Right atrium auricular region (tissue), 2 donors: ENCODE measurements at regions not wholly inside any gene's neighbourhood (a gene's known extent, or its start where the extent isn't known, plus 50 kb on each side); places are given as distances from the start of the nearest gene placed in this dataset.

Experiments
- DNase-seq: peaks from one replicate; pipeline ENCODE4 v3.0.0-alpha.2; 2019; ENCODE audit warnings: low spot score
- H3K27ac ChIP-seq, 2 donors: fragments of 200-600 bp; sonication (generic); 1 replicate in 1 of 2; 2 replicates in 1 of 2; pipeline ENCODE4 v1.5.1; 2016 to 2019
- H3K27me3 ChIP-seq, 2 donors: fragments of 200-600 bp; sonication (generic); one replicate each; pipeline versions ENCODE4 v1.5.1 to v1.6.0; 2017 to 2019
- H3K36me3 ChIP-seq: fragments of 200-600 bp; sonication (generic); one replicate; pipeline ENCODE4 v1.5.1; 2016
- H3K4me1 ChIP-seq, 2 donors: fragments of 200-600 bp; sonication (generic); one replicate each; pipeline versions ENCODE4 v1.5.1 to v1.6.0; 2017 to 2019
- H3K4me3 ChIP-seq, 2 donors: fragments of 200-600 bp; sonication (generic); 1 replicate in 1 of 2; 2 replicates in 1 of 2; pipeline ENCODE4 v1.5.1; 2017 to 2019; ENCODE audit warnings: mild to moderate bottlenecking in 1 of 2, moderate library complexity in 1 of 2
- H3K9me3 ChIP-seq, 2 donors: fragments of 200-600 bp; sonication (generic); one replicate each; pipeline ENCODE4 v1.5.1; 2019
- TF ChIP-seq, protein P1 (sequence below), 2 donors: fragments of 200-600 bp; sonication (generic); IDR thresholded peaks; one replicate each; pipeline ENCODE4 v1.5.1; 2019; ENCODE audit warnings: antibody characterized with exemption in 2 of 2

DNA sequence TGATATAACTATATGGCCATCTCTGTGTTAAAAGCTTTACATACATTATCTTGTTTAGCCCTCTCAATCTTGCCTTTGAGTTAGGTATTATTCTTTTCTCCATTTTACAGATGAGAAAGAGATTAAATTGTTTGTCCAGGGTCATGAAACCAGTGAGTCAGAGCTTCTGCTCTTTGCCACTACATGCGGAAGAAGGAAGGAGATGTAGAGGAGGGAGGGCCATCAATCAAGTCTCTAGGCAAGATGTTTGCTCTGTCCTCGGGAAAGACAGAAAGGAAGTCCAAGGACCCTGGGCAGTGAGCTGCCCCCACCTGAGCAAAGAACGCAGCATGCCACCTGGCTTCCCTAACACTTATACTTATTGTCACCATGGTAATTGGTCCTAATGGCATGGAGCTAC lies 133.7 kb upstream of the IL1RAPL2 start:
- Histone ChIP-seq H3K27ac (no peak overlapping the region), H3K9me3 (no peaks in the 10 kb centered on the region), H3K36me3 (no peaks in the 10 kb centered on the region), H3K4me1 (no peaks in the 10 kb centered on the region), H3K4me3 (no peak overlapping the region), H3K27me3 (no peaks in the 10 kb centered on the region)
- DNase-seq = no peak
- TF ChIP-seq, protein P1, sequence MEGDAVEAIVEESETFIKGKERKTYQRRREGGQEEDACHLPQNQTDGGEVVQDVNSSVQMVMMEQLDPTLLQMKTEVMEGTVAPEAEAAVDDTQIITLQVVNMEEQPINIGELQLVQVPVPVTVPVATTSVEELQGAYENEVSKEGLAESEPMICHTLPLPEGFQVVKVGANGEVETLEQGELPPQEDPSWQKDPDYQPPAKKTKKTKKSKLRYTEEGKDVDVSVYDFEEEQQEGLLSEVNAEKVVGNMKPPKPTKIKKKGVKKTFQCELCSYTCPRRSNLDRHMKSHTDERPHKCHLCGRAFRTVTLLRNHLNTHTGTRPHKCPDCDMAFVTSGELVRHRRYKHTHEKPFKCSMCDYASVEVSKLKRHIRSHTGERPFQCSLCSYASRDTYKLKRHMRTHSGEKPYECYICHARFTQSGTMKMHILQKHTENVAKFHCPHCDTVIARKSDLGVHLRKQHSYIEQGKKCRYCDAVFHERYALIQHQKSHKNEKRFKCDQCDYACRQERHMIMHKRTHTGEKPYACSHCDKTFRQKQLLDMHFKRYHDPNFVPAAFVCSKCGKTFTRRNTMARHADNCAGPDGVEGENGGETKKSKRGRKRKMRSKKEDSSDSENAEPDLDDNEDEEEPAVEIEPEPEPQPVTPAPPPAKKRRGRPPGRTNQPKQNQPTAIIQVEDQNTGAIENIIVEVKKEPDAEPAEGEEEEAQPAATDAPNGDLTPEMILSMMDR (IDR thresholded peaks at IDR 0.05) = no peak

DNA sequence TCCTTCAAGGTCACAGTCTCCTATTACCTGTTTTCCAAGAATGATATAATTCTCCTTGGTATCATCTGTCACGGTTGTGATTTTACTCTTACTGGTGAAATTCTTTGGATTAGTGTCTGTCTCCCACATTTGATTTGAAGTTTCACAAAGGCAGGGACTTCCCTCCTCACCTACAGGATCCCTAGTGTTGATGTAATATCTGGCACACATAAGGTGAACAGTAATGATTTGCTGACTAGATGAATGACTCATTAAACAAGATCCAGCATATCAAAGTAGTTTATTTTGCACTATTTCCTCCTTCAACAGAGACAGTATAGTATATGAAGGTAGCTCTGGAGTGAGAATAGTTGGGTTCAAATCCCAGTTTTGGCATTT lies 135.3 kb upstream of the IL1RAPL2 start:
- H3K27me3 ChIP-seq = no peaks in the 10 kb centered on the region
- TF ChIP-seq, protein P1 (IDR thresholded peaks at IDR 0.05) = no peak

DNA sequence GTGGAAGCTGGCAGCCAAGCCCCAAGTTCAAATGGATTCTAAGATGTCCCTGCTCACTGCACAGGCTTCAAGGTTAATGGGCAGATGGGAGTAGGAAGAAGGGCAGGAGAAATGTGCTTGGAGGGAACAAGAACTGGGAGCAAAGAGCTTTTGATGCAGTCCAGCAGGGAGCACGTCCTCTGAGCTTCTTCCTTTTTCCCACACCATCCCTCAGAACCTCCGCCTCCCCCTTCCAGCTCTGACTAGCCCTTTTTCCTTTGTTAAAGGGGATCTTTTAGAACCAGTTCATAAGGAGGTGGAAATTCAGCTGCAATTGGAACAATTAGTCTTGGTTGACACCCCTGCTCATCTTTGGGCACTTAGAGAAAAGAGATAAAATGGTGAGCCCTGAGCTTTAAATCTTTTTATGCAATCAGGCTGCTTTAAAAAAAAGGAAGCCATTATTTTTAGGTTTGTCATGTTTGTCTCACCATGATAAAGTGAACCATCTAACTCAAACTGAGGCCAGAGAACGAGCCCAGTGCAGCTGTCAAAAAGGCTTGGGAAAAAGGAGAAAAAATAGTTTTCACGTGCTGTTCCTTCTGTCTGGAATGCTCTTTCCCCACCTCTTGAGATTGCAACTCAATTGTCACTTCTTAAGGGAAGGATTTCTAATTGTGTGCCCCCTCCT lies 135.8 kb upstream of the IL1RAPL2 start:
- Histone ChIP-seq H3K36me3 (no peaks in the 10 kb centered on the region), H3K9me3 (no peaks in the 10 kb centered on the region), H3K4me3 (no peak overlapping the region), H3K27me3 (no peaks in the 10 kb centered on the region), H3K27ac (no peak overlapping the region), H3K4me1 (no peaks in the 10 kb centered on the region)
- no peak for DNase-seq
- TF ChIP-seq, protein P1 (IDR thresholded peaks at IDR 0.05) = no peak

More for the DNA sequence above, 135.3 kb upstream of the IL1RAPL2 start:
- H3K36me3 ChIP-seq = no peaks in the 10 kb centered on the region
- H3K4me1 ChIP-seq = no peaks in the 10 kb centered on the region
- no peak overlapping the region for H3K4me3 ChIP-seq
- no peak overlapping the region for H3K27ac ChIP-seq
- H3K9me3 ChIP-seq = no peaks in the 10 kb centered on the region
- no peak for DNase-seq

DNA sequence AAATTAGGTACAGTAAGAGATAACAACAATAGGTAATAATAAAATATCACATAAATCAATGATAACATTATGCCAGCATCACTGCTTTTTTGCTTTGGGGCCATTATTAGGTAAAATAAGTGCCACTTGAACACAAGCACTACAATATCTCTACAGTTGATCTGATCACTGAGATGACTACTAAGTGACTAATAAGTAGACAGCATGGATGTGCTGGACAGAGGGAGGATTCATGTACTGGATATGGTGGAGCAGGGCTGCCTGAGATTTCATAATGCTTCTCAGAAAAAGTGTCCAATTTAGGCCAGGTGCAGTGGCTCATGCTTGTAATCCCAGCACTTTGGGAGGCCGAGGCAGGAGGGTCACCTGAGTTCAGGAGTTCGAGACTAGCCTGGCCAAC lies 137.8 kb upstream of the IL1RAPL2 start:
- Histone ChIP-seq H3K27me3 (no peaks in the 10 kb centered on the region), H3K4me3 (no peak overlapping the region), H3K9me3 (no peaks in the 10 kb centered on the region), H3K36me3 (no peaks in the 10 kb centered on the region), H3K27ac (no peak overlapping the region), H3K4me1 (no peaks in the 10 kb centered on the region)
- DNase-seq = no peak
- TF ChIP-seq, protein P1 (IDR thresholded peaks at IDR 0.05) = no peak

DNA sequence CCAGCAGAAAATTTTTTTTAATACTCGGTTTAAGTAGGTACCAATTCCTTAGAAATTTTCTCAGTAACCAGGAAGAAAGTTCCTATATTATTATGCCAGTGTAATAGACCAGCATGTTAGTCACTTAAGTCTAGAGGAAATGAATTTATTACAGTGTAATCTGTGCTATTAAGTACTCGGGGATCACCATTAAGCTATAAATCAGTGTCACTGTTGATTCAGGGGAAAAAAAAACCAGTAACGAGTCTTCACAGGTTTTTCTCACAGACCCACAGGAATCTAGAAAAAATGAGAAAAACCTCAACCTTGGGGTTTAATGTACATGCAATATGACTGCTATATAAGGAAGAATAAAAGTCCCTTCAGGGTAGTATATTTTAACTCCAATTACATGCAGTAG lies 138.3 kb upstream of the IL1RAPL2 start:
- Histone ChIP-seq H3K4me3 (no peak overlapping the region), H3K27ac (no peak overlapping the region), H3K27me3 (no peaks in the 10 kb centered on the region), H3K36me3 (no peaks in the 10 kb centered on the region), H3K4me1 (no peaks in the 10 kb centered on the region), H3K9me3 (no peaks in the 10 kb centered on the region)
- no peak for DNase-seq
- TF ChIP-seq, protein P1 (IDR thresholded peaks at IDR 0.05) = no peak

DNA sequence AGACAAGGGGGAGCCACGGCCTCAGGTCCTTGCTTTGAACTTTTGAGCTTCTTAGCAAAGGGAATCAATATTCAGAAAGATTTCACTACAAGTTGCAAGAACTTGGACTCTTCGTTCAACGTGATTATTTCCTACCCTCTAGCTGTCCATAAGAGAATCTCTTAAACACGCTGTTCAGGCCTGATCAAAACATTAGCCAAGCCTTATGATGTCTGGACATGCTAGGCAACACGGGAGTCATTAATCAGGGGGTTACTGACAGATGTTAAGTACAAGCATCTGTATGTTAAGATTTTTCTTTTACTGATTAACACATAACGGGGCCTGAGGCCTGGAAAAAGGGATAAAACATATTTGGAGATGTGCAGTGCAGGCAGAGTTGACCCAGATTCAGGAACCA lies 138.9 kb upstream of the IL1RAPL2 start:
- no peak for DNase-seq
- TF ChIP-seq, protein P1 (IDR thresholded peaks at IDR 0.05) = no peak
- H3K27me3 ChIP-seq = no peaks in the 10 kb centered on the region
- H3K27ac ChIP-seq = no peak overlapping the region
- H3K9me3 ChIP-seq = no peaks in the 10 kb centered on the region
- H3K4me3 ChIP-seq = no peak overlapping the region
- H3K36me3 ChIP-seq = no peaks in the 10 kb centered on the region
- H3K4me1 ChIP-seq = no peaks in the 10 kb centered on the region
